NCI-H1105 (cell line): ENCODE measurements at regions not wholly inside any gene's neighbourhood (a gene's known extent, or its start where the extent isn't known, plus 50 kb on each side); places are given as distances from the start of the nearest gene placed in this dataset.
A peak's percentile ranks its signal among the peaks of the same experiment; 100 is the strongest.
"Not testable (repeated sequence)": the region's sequence is repeated elsewhere in the genome, so short reads cannot be mapped to it uniquely, and the experiment has no call there.

ENCODE experiments used
- DNase-seq: peaks from one replicate; lab custom pipeline; 2025; lab: John Stamatoyannopoulos, UW

GRCh38 chr7:68399991-68400590, 1198.2 kb upstream of the AUTS2 start:
- DNase-seq: no peak

- no peak for DNase-seq
Observed at GRCh38 chr7:68400783-68401182, 1197.5 kb upstream of the AUTS2 start.

- no peak for DNase-seq
Observed at GRCh38 chr7:68401313-68401712, 1197.0 kb upstream of the AUTS2 start.

GRCh38 chr7:68406480-68406879, 1191.8 kb upstream of the AUTS2 start:
- no peak for DNase-seq

- DNase-seq: no peak
Observed at GRCh38 chr7:68407460-68407859, 1190.8 kb upstream of the AUTS2 start.

- DNase-seq: no peak
Observed at GRCh38 chr7:68408873-68409272, 1189.4 kb upstream of the AUTS2 start.

- DNase-seq: no peak
Observed at GRCh38 chr7:68409851-68410250, 1188.4 kb upstream of the AUTS2 start.

GRCh38 chr7:68410693-68411092, 1187.6 kb upstream of the AUTS2 start:
- not testable (repeated sequence) for DNase-seq

- peak; percentile 71 for DNase-seq
Observed at GRCh38 chr7:68411742-68412141, 1186.5 kb upstream of the AUTS2 start.

GRCh38 chr7:68414631-68415425, 1183.4 kb upstream of the AUTS2 start:
- no peak for DNase-seq

- DNase-seq: no peak
Observed at GRCh38 chr7:68417002-68417401, 1181.3 kb upstream of the AUTS2 start.

- no peak for DNase-seq
Observed at GRCh38 chr7:68417659-68418058, 1180.6 kb upstream of the AUTS2 start.

GRCh38 chr7:68420342-68421192, 1177.7 kb upstream of the AUTS2 start:
- DNase-seq: no peak

GRCh38 chr7:68421712-68422111, 1176.6 kb upstream of the AUTS2 start:
- no peak for DNase-seq

- no peak for DNase-seq
Observed at GRCh38 chr7:68422281-68422680, 1176.0 kb upstream of the AUTS2 start.

GRCh38 chr7:68423356-68423755, 1174.9 kb upstream of the AUTS2 start:
- no peak for DNase-seq

GRCh38 chr7:68424658-68425297, 1173.5 kb upstream of the AUTS2 start:
- no peak for DNase-seq

GRCh38 chr7:68425377-68425776, 1172.9 kb upstream of the AUTS2 start:
- no peak for DNase-seq

- DNase-seq: no peak
Observed at GRCh38 chr7:68429411-68430117, 1168.7 kb upstream of the AUTS2 start.

GRCh38 chr7:68432585-68432984, 1165.7 kb upstream of the AUTS2 start:
- DNase-seq: no peak

GRCh38 chr7:68433462-68434070, 1164.7 kb upstream of the AUTS2 start:
- DNase-seq: no peak
